ENCODE measurements at regions not wholly inside any gene's neighbourhood (a gene's known extent, or its start where the extent isn't known, plus 50 kb on each side); places are given as distances from the start of the nearest gene placed in this dataset.
"Not testable (repeated sequence)": the region's sequence is repeated elsewhere in the genome, so short reads cannot be mapped to it uniquely, and the experiment has no call there.

- no peak for DNase-seq (ENCODE audit: low read depth in 2 of 3, low spot score in 2 of 3)
These were observed 161.2 kb upstream of the CHD1 start for GRCh38 chr5:99089822-99090549.

- no peak for DNase-seq (ENCODE audit: low read depth in 2 of 3, low spot score in 2 of 3)
These were observed 159.5 kb upstream of the CHD1 start for GRCh38 chr5:99088309-99088708.

- DNase-seq (ENCODE audit: low read depth in 2 of 3, low spot score in 2 of 3), result no peak
These were observed 154.4 kb upstream of the CHD1 start for GRCh38 chr5:99083197-99083596.

GRCh38 chr5:99081711-99082110, 152.9 kb upstream of the CHD1 start:
- DNase-seq (ENCODE audit: low read depth in 2 of 3, low spot score in 2 of 3), result no peak

- DNase-seq (ENCODE audit: low read depth in 2 of 3, low spot score in 2 of 3), result no peak
These were observed 148.2 kb upstream of the CHD1 start for GRCh38 chr5:99076723-99077640.

- DNase-seq (ENCODE audit: low read depth in 2 of 3, low spot score in 2 of 3), result no peak
These were observed 144.0 kb upstream of the CHD1 start for GRCh38 chr5:99072846-99073245.

- DNase-seq (ENCODE audit: low read depth in 2 of 3, low spot score in 2 of 3), result no peak
These were observed 142.0 kb upstream of the CHD1 start for GRCh38 chr5:99070822-99071221.

GRCh38 chr5:99070362-99070761, 141.6 kb upstream of the CHD1 start:
- DNase-seq (ENCODE audit: low read depth in 2 of 3, low spot score in 2 of 3), result no peak

- DNase-seq (ENCODE audit: low read depth in 2 of 3, low spot score in 2 of 3), result no peak
These were observed 140.3 kb upstream of the CHD1 start for GRCh38 chr5:99068944-99069650.

GRCh38 chr5:99063737-99064136, 134.9 kb upstream of the CHD1 start:
- no peak for DNase-seq (ENCODE audit: low read depth in 2 of 3, low spot score in 2 of 3)

GRCh38 chr5:99061711-99062110, 132.9 kb upstream of the CHD1 start:
- no peak for DNase-seq (ENCODE audit: low read depth in 2 of 3, low spot score in 2 of 3)

- DNase-seq (ENCODE audit: low read depth in 2 of 3, low spot score in 2 of 3), result no peak
These were observed 132.5 kb upstream of the CHD1 start for GRCh38 chr5:99061299-99061698.

- peak; percentile 65 to 89 (median 67) for DNase-seq (ENCODE audit: low read depth in 2 of 3, low spot score in 2 of 3)
These were observed 131.8 kb upstream of the CHD1 start for GRCh38 chr5:99060306-99061261.

- DNase-seq (ENCODE audit: low read depth in 2 of 3, low spot score in 2 of 3), result no peak
These were observed 130.9 kb upstream of the CHD1 start for GRCh38 chr5:99059685-99060084.

- DNase-seq (ENCODE audit: low read depth in 2 of 3, low spot score in 2 of 3), result no peak
These were observed 129.7 kb upstream of the CHD1 start for GRCh38 chr5:99058466-99058865.

- DNase-seq (ENCODE audit: low read depth in 2 of 3, low spot score in 2 of 3), result no peak
These were observed 126.2 kb upstream of the CHD1 start for GRCh38 chr5:99054972-99055371.

GRCh38 chr5:99045871-99046270, 117.1 kb upstream of the CHD1 start:
- no peak for DNase-seq (ENCODE audit: low read depth in 2 of 3, low spot score in 2 of 3)

GRCh38 chr5:99043257-99043656, 114.5 kb upstream of the CHD1 start:
- DNase-seq (ENCODE audit: low read depth in 2 of 3, low spot score in 2 of 3), result not testable (repeated sequence)

GRCh38 chr5:99037668-99038067, 108.9 kb upstream of the CHD1 start:
- peak in 2 of 3 donors; percentile 14 to 47 for DNase-seq (ENCODE audit: low read depth in 2 of 3, low spot score in 2 of 3)

- no peak for DNase-seq (ENCODE audit: low read depth in 2 of 3, low spot score in 2 of 3)
These were observed 107.1 kb upstream of the CHD1 start for GRCh38 chr5:99035942-99036341.
